Left hindlimb (tissue), 1 donor: ENCODE measurements at regions not wholly inside any gene's neighbourhood (a gene's known extent, or its start where the extent isn't known, plus 50 kb on each side); places are given as distances from the start of the nearest gene placed in this dataset.

Experiments used
- DNase-seq: peaks from one replicate; pipeline ENCODE4 v3.0.0-alpha.2; 2018

DNA sequence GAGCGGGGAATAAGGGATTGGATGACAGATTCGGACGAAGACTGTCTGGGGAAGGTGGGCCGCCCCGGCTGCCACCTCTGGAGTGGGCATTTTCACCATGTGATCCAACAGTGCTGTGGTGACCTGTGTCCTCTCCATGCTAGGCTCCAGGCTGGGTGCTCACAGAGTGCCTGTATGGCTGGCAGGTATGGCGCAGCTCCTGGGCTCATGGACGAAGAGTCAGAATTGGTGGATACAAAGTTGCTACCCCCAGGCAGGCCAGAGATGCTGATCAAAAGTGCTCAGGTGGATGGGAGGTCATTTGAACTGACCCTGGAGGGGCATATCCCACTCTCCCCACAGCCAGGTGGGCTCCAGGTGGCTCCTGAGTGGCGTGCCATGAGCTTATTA is 111.3 kb upstream of the UQCRFS1 start:
- no peak for DNase-seq

DNA sequence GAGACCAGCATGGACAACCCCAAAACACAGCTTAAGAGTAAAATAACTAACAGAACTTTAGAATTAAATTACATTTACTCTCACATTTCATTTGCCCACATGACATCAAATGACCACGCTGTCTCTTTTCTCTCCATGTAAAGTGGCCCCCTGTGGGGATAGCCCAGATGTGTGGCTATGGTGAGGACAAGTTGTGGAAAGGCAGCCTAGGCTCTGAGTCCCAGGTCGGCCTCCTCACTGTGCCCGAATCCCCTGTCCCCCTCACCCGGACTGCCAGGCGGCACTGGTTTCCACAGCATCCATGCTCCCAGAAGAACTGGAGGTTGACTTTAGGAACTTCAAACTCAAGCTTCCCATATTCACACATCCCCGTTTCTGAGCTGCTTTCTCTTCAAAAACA is 111.8 kb upstream of the UQCRFS1 start:
- no peak for DNase-seq

DNA sequence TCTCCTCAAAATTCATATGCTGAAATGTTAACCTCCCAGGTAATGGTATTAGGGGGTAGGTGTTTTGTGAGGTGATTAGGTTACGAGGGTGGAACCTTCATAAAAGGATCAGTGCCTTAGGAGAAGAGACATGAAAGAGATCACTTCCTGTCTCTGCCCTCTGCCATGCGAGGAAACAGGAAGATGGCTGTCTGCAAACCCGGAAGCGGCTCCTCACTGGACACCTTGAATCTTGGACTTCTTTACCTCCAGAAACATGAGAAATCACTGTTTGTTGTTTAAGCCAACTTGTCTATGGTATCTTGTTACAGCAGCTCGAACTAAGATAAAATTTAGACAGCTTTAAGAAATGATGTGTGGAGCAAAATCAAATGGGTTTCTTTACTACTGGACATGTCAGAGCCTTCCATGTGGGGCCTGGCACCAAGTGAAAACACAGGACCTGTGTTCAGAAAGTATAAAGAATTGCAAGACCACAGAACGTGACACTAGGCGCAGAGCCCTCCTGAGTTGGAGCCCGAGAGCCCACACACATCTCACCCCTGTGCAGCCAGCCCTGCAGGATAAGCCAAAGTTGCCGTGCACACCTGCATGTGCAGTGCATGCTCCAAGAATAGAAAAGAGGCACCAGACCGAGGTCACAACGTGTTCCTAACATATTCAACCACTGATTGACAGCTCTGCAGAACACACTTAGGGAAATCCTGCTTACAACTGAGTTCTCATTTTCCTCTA is 112.5 kb upstream of the UQCRFS1 start:
- no peak for DNase-seq

DNA sequence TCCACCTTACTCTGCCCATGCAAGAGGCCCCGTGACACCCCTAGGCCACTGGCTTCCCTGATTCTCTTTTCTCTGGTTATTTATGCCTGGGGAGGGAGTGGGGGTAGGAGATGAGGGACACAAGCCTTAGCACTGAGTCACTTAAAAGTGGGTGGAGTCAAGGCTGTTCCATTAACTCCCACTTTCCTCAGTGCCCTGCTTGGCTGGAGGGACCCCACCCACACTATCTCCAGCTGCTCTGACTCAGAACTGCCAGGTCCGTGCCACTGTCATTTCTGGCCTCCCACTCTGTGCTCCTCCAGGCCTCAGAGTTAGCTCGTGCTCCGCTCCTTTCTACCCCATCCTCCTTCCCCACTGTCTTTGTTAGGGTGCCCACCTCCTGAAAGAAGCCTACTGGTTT is 113.4 kb upstream of the UQCRFS1 start:
- no peak for DNase-seq

DNA sequence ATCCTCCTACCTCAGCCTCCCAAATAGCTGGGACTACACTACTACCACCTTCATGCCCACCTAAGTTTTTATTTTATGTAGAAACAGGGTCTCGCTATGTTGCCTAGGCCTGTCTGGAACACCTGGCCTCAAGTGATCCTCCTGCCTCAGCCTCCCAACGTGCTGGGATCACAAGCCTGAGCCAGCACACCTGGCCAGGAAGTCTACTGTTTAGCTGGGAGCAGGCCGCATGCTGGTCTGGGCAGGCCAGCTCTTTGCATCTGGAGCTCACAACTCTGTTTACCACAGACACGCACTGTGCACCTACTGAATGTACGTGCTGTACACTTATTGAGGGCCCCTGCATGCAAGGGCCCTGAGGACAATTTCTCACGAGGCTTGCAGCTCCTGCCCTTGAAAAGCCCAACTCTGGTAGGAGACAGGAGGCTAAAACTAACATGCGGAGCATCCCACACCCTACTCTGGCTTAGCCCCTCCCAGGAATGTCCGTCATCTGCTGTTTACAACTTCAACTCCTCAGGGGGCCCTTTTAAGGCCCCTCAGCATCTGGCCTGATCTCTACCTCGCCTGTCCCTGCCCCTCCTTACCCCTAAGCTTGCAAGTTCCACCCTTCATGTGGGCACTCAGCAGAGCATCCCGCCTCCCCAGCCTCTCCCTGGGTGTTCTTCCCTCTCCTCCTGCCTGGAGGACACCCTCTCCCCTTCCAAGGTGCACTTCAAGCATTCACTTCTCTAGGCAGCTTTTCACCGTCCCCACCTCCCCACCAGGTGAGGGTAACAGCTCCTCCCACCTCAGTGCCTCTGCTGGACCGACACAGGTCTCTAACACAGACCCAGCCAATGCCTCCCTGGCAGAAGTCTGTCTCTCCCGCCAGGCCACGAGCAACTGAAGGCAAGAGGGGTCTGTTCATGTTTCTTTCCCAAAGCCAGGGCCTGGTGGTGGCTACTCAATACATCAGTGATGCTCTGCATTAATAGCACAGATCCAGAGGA is 114.2 kb upstream of the UQCRFS1 start:
- no peak for DNase-seq

DNA sequence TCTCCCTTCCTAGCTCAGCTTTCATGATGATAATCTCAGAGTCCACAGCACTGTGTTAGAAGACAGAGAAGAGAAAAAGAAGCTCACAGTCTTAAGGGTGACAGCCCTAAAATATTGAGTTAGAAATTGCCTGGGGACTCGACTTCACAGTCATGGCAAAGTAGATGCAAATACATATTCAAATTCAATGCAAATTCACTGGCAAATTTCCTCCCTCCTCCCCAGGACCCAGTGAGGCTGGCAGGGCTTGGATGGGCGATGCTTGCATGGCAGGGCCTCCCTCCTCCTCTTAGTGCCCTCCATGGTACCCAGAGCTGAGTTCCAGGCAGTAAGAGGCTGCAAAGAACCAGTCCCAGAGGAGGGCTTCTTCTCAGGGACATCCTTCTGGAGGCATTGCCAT is 115.6 kb upstream of the UQCRFS1 start:
- no peak for DNase-seq

DNA sequence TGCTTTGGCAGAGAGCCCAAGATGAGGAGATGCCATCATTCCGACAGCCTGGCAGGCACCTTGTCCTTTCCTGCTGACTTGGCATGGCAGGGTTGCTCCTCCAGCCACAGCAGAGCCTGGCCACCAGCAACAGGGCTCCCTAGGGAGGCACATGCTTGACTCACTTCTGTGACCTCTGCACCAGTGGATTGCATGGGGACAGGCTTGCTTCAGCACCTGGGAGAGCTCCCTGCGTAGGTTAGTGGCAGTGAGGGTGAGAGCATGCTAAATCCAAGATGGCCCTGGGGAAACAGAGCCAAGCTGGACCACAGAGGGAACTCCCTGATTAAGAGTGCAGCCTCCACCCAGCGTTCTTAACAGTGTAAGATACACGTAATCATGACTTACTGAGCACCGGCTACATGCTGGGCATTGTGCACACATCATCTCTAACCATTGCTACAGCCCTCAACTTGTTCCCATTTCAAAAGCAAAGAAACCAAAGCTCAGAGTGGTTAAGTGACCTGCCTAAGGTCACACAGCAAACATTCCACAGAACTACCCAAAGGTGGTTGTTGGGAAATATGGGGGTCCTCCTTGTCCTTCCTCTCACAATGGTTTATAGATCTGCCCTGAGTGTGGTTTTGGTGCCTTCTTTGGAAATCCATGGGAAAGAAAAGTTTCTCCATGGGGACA is 116.6 kb upstream of the UQCRFS1 start:
- DNase-seq = peak; percentile 51

DNA sequence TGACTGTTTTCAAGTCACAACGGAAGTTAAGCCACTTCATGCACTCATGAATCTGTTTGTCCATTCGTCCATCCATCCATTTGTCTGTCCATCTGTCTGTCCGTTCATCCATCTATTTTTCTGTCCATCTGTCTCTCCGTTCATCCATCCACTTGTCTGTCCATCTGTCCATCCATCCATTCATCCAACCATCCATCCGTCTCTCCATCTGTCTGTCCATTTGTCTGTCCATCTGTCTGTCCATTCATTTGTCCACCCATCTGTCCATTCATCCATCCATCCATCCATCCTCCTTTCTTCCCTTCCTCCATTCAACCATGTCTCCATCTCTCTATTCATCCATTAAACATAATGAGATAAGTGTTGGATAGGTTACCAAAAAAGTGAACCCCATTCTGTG is 123.5 kb upstream of the UQCRFS1 start:
- no peak for DNase-seq

DNA sequence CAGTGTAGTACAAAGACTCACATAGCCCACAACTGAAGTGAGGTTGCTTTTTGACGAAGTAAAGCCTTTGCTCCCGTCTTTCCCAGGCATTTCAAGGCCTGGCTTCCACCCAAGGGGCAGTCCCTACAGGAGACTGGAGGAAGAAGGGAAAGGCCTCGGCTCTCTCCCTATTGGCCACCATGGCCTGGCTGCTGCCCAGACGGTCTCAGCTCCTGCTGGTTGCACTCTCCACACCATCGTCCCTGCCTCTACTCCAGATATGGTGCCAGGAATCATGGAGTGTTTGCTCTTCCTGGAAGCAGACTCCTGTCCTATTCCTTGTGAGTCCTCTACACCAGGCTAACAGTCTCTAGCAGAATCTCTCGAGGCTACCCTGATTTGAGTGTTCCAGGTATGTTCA is 124.1 kb upstream of the UQCRFS1 start:
- no peak for DNase-seq

DNA sequence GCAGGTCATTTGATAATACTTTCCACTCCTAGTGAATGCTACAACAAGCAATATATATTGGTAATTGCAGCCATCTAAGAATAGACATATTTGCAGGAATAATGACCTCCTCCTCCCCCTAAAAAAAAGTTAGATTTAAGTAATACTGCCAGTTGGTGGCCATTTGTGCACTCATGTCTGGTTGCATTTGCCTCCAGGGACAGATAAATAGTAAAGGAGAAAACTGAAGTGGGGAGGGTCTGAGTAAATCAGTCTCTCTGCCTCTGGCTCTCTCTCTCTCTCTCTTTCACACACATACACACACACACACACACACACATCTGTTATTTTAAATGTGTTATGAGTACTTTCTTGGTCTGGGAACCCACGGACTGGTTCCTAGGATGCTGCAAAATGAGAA is 125.5 kb upstream of the UQCRFS1 start:
- DNase-seq = no peak

DNA sequence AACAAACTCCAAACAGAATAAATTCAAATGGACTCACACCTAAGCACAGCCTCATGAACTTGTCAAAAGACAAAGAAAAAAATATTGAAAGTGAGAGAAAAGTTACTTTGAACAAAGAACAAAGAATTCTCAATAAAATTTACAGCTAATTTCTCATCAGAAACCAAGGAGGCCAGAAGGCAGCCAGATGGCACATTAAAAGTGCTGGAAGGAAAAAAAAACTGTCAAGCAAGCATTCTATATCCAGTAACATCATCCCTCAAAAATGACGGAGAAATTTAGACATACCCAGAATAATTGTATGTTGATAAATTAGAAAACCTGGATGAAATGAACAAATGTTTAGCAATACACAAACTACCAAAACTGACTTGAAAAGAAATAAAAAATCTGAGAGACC is 129.8 kb upstream of the UQCRFS1 start:
- no peak for DNase-seq

DNA sequence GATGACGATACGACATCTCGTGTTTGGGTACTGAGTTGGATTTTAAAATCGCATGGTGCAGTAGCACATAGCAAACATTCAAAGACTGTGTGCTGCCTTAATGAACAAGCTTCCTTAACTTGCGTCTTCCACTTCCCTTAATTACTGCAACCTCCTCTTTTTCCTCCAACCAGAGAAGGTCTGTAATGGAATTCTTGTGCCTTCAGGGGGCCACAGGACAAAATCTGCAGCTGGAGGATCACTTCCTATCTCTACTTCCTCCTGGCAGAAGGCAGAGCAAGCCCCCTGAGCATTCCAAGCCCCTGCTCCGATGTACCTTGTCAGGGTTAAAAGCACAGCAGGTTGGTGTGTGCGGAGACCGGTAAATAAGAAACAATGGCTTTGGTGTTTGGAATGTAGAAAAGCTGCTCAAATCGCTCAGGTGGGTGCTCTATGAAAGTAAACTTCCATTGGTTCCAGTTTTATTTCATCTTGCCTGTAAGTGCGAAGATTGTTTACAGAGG is 151.3 kb upstream of the UQCRFS1 start:
- no peak for DNase-seq

DNA sequence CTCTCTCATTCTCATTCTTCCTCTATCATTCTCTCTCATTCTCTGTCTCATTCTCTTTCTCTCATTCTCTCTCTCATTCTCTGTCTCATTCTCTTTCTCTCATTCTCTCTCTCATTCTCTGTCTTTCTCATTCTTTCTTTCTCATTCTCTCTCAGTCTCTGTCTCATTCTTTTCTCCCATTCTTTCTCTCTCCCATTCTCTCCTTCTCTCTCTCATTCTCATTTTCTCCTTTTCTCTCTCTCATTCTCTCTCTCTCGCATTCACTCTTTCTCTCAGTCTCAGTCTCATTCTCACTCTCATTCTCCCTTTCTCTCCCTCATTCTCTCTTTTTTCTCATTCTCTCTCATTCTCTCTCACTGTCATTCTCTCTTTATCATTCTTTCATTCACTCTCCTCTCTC is 152.0 kb upstream of the UQCRFS1 start:
- DNase-seq = no peak

DNA sequence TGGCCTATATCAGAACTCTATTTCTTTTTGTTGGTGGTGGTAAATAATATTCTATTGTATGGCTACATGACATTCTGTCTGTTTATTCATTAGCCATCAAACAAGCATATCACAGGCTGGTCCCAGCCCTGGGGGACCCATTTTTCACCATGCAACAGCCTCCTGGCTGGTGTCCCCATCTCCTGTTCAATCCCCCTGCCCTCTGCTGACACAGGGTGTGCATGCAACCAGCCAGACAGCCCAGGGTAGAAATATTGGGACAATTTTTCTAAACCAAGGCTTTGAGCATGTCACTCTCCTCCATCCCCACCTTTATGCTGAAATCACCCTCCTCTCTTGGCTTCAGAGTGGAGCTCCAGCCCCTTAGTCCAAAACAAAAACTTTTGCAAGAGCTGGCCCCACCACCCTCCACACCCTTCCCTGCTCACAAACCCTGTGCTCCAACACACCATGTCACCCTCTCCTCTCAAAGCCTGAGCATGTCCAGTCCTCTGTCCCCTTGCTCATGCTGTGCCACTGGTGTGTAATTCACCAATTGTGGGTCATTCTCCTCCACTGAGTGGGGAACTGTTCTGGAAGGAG is 153.0 kb upstream of the UQCRFS1 start:
- no peak for DNase-seq

DNA sequence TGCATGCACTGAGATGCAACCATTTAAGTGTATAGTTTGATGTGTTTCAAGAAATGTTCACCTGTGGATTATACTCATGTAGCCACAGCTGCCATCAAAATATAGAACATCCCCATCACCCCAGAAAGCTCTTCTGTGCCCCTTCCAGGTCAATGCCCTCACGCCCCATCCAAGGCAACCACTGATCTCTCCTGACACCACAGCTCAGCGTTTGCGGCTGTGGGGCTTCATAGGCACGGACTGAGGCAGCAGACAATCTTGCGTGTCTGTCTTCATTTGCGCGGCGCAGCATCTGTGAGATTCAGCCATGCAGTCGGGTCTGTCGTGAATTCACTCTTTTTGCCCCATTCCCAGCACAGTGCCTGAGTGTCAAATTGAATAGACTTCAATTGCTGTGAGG is 153.8 kb upstream of the UQCRFS1 start:
- DNase-seq = no peak

DNA sequence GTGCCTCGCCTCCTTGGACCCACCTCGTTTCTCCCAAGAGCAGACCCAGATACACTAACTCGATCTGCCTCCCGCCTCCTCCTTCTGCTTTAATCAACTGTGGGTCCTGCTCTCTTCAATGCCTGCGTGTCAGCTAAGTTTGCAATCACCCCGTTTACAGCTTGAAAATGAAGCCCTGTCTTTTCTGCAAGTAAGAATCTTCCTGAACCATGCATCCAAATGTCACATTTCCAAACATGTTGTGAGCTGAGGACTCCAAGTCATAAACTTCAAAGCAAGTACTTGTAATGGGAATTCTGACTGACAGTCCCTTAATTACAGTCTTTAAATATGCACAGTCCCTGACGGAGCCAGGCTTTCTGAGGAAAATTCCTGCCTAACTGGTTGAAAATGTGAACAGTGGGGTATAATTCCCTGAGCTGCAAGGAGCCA is 154.9 kb upstream of the UQCRFS1 start:
- no peak for DNase-seq

DNA sequence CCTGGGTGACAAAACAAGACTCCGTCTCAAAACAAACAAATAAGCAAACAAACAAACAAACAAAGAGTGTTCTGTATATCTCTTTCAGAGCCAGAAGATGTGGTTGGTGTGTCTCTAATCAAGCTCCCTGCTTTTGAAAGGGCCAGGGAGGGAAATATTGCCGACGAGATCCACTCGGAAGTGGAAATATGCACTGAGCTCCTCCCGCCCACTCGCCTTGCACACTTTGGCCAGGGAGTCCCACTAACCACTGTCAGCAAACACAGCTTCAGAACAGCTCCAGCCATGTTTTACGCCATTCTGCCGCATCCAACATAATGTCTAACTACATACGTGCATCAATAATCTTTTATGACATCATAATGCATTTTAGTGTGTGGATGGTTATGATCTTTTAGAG is 155.5 kb upstream of the VSTM2B start:
- no peak for DNase-seq

DNA sequence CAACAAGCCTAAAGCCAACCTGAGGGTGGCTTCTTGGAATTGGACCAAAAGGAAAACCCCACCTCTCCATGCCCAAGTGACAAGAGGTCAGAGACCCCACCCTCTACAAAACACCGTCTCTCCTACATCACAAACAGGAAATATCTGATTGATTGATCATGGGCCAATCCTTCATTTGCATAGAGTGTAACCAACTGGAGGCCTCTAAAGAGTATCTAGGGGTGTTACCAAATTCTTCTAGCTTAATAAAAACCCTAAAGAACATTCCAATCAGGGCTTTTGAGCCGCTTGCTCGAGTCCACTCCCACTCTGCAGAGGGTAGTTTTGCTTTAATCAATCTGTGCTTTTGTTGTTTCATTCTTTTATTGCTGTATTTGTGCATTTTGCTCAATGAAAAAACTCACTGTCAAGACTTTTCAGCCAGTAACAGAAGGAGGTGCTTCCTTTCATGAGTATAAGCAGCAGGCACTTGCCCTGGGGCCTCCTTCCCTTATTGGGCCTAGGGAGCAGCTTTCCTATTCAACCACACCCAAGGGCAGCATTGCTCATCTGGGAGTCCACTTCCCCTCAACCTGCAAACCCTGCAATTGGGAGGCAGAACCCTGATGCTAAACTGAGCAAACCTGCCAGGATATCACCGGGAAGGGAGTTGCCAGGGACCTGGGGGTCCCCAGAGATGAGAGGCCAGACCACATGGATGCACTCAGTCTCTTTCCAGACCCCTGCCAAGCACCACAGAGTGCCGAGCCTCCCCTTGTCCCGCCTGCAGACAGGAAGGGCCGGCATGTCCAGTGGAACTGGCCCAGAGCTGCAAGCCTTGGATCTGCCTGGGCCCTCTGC is 154.3 kb upstream of the VSTM2B start:
- DNase-seq = no peak

DNA sequence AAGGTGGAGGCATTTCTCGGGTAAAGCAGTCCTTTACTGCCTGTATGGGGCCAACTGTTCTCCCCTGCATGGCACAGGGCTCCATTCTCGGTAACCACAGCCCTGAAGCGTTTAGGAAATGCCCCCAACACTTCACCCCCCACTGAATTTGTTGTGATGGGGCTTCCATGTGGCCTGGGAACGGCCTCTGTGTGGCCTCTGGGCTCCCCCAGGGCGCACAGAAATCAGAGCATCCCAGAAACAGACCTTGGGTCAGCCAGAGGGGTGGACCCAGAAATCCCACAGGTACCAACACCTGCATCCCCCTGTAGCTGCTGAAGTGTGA is 153.7 kb upstream of the VSTM2B start:
- no peak for DNase-seq

DNA sequence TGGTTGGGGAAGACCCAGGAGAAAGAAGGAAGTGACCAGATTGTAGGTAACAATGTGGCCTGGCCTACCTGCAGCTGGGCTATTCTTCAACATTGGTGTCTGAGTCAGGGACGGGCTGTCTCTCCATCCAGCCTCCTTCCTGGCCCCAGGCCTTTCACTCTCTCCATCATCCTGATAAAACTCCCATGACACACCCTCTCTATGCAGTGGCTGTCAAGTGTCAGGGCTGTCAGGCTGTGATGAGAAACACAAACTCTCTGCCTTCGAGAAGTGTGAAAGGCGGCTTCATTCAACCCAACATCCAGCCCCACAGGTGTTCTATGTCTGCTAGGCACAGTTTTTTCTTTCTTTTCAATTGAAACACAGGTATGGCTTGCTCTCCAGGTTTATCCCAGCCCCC is 153.3 kb upstream of the VSTM2B start:
- DNase-seq = no peak

DNA sequence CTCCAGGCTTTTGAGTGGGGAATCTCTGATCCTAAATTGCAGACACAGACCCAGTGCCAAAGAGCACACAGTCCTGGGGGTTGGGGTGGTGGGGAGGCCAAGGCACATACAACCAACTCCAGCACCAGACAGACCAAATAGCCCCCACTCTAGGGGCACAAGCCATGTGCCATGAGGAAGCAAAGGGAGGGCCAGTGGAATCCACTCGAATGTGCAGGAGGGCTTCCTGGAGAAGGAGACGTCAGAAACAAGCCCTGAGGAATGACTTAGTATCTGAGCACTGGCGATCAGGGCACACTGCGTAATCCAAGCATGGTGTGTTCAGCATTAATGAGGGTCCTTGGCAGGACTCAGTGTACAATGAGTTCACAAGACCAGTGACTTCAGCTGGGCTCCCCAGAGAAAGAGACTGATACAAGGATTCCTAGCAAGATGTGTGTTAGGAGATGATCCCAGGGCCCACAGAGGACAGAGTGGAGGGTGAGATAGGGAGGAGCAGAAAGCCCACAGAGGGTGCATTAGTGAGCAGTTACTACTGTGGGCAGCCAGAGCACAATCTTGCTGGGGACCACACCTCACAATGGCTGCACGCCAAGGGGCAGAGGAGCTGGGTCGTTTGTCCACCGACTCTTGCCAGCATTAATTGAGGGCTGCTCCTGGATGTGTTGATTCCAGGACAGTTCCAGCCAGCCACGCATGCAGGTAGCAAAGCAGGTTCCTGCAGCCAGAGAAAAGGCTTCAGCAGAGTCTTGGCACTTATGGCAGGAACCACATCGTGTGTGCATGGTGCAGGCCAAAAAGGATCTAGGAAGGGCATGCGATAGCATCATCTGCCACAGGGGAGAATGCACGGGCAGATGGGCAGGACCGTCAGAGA is 152.6 kb upstream of the VSTM2B start:
- no peak for DNase-seq
